Tongue (tissue), 1 donor: ENCODE measurements at regions not wholly inside any gene's neighbourhood (a gene's known extent, or its start where the extent isn't known, plus 50 kb on each side); places are given as distances from the start of the nearest gene placed in this dataset.

Experiments
- DNase-seq: peaks from one replicate; pipeline ENCODE4 v3.0.0-alpha.2; 2015

- DNase-seq, result no peak
Observed at GRCh38 chr12:90257927-90258624, 549.4 kb upstream of the ATP2B1 start.

- peak; percentile 53 for DNase-seq
Observed at GRCh38 chr12:90254796-90255195, 546.2 kb upstream of the ATP2B1 start.

GRCh38 chr12:90253674-90254181, 545.1 kb upstream of the ATP2B1 start:
- peak; percentile 90 for DNase-seq

GRCh38 chr12:90253136-90253535, 544.5 kb upstream of the ATP2B1 start:
- no peak for DNase-seq

GRCh38 chr12:90250766-90251165, 542.1 kb upstream of the ATP2B1 start:
- peak; percentile 40 for DNase-seq

- DNase-seq, result no peak
Observed at GRCh38 chr12:90250042-90250441, 541.4 kb upstream of the ATP2B1 start.

- DNase-seq, result no peak
Observed at GRCh38 chr12:90246688-90247087, 538.0 kb upstream of the ATP2B1 start.

- peak; percentile 86 for DNase-seq
Observed at GRCh38 chr12:90245391-90245790, 536.8 kb upstream of the ATP2B1 start.

- DNase-seq, result no peak
Observed at GRCh38 chr12:90244232-90244631, 535.6 kb upstream of the ATP2B1 start.

GRCh38 chr12:90243211-90243610, 534.6 kb upstream of the ATP2B1 start:
- no peak for DNase-seq

GRCh38 chr12:90239732-90240260, 531.2 kb upstream of the ATP2B1 start:
- no peak for DNase-seq

- no peak for DNase-seq
Observed at GRCh38 chr12:90238663-90239271, 530.1 kb upstream of the ATP2B1 start.

GRCh38 chr12:90237841-90238240, 529.2 kb upstream of the ATP2B1 start:
- DNase-seq, result no peak

GRCh38 chr12:90235642-90236041, 527.0 kb upstream of the ATP2B1 start:
- no peak for DNase-seq

GRCh38 chr12:90234472-90234871, 525.8 kb upstream of the ATP2B1 start:
- no peak for DNase-seq

GRCh38 chr12:90233168-90234100, 524.8 kb upstream of the ATP2B1 start:
- no peak for DNase-seq

- no peak for DNase-seq
Observed at GRCh38 chr12:90229407-90230170, 521.0 kb upstream of the ATP2B1 start.

- DNase-seq, result no peak
Observed at GRCh38 chr12:90226211-90226610, 517.6 kb upstream of the ATP2B1 start.

GRCh38 chr12:90216815-90217214, 508.2 kb upstream of the ATP2B1 start:
- DNase-seq, result no peak

- DNase-seq, result no peak
Observed at GRCh38 chr12:90216020-90216552, 507.4 kb upstream of the ATP2B1 start.

GRCh38 chr12:90211017-90211416, 502.4 kb upstream of the ATP2B1 start:
- no peak for DNase-seq

- DNase-seq, result no peak
Observed at GRCh38 chr12:90209029-90209428, 500.4 kb upstream of the ATP2B1 start.
